ENCODE measurements at regions not wholly inside any gene's neighbourhood (a gene's known extent, or its start where the extent isn't known, plus 50 kb on each side); places are given as distances from the start of the nearest gene placed in this dataset.

DNA sequence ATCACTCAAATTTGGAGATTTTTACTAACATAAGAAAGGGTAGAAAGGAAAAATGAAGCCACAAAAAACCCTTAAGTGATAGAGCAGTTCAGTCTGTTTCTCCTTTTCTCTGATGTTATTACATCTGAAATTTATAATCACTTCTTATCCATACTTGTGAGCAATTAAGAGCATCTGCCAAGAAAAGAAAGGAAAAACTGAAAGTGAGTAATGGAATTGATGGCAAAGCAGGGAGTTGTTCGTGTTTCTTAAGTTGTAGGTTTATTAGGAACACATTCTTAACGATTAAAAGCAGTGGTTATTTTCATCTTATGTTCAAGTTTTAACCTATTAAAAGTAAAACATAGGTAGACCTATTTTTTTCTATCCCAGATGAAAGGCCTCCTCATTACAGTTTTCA lies 277.7 kb downstream of the RND3 start:
- TF ChIP-seq, protein P1, sequence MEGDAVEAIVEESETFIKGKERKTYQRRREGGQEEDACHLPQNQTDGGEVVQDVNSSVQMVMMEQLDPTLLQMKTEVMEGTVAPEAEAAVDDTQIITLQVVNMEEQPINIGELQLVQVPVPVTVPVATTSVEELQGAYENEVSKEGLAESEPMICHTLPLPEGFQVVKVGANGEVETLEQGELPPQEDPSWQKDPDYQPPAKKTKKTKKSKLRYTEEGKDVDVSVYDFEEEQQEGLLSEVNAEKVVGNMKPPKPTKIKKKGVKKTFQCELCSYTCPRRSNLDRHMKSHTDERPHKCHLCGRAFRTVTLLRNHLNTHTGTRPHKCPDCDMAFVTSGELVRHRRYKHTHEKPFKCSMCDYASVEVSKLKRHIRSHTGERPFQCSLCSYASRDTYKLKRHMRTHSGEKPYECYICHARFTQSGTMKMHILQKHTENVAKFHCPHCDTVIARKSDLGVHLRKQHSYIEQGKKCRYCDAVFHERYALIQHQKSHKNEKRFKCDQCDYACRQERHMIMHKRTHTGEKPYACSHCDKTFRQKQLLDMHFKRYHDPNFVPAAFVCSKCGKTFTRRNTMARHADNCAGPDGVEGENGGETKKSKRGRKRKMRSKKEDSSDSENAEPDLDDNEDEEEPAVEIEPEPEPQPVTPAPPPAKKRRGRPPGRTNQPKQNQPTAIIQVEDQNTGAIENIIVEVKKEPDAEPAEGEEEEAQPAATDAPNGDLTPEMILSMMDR (IDR thresholded peaks at IDR 0.05 in 8 of 11, conservative IDR thresholded peaks at IDR 0.05 in 3 of 11): no peak
- TF ChIP-seq POLR2A (IDR thresholded peaks at IDR 0.05): no peak
- TF ChIP-seq POLR2AphosphoS5 (IDR thresholded peaks at IDR 0.05): no peak

All from spleen (tissue), 7 donors.